ENCODE measurements at regions not wholly inside any gene's neighbourhood (a gene's known extent, or its start where the extent isn't known, plus 50 kb on each side); places are given as distances from the start of the nearest gene placed in this dataset.
"Not testable (repeated sequence)": the region's sequence is repeated elsewhere in the genome, so short reads cannot be mapped to it uniquely, and the experiment has no call there.

GRCh38 chr6:13874191-13874549 is 50.6 kb upstream of the RNF182 start:
- DNase-seq = no peak

GRCh38 chr6:13873288-13874190 is 51.2 kb upstream of the RNF182 start:
- peak; percentile 65 to 70 for DNase-seq

GRCh38 chr6:13872681-13873080 is 52.1 kb upstream of the RNF182 start:
- DNase-seq = peak in 1 of 2 donors; percentile 27

- not testable (repeated sequence) for DNase-seq
Observed at GRCh38 chr6:13872006-13872405, 52.7 kb upstream of the RNF182 start.

GRCh38 chr6:13870214-13870830 is 54.4 kb upstream of the RNF182 start:
- no peak for DNase-seq

GRCh38 chr6:13868236-13868635 is 53.9 kb upstream of the MCUR1 start:
- DNase-seq = no peak

- no peak for DNase-seq
Observed at GRCh38 chr6:13866301-13866700, 51.9 kb upstream of the MCUR1 start.

GRCh38 chr6:13865141-13865540 is 50.8 kb upstream of the MCUR1 start:
- no peak for DNase-seq

GRCh38 chr6:13864669-13865068 is 50.3 kb upstream of the MCUR1 start:
- not testable (repeated sequence) for DNase-seq

Measured in CD4-positive, alpha-beta T cell treated with Interleukin-1 beta for 1 hour (primary cell).